ENCODE measurements at regions not wholly inside any gene's neighbourhood (a gene's known extent, or its start where the extent isn't known, plus 50 kb on each side); places are given as distances from the start of the nearest gene placed in this dataset.
"Not testable (repeated sequence)": the region's sequence is repeated elsewhere in the genome, so short reads cannot be mapped to it uniquely, and the experiment has no call there.

- not testable (repeated sequence) for DNase-seq (ENCODE audit: low read depth in 2 of 2)
Observed at GRCh38 chr9:106501210-106501609, 361.8 kb upstream of the ZNF462 start.

- no peak for DNase-seq (ENCODE audit: low read depth in 2 of 2)
Observed at GRCh38 chr9:106502930-106503329, 360.0 kb upstream of the ZNF462 start.

- DNase-seq (ENCODE audit: low read depth in 2 of 2): no peak
Observed at GRCh38 chr9:106503759-106504158, 359.2 kb upstream of the ZNF462 start.

DNA sequence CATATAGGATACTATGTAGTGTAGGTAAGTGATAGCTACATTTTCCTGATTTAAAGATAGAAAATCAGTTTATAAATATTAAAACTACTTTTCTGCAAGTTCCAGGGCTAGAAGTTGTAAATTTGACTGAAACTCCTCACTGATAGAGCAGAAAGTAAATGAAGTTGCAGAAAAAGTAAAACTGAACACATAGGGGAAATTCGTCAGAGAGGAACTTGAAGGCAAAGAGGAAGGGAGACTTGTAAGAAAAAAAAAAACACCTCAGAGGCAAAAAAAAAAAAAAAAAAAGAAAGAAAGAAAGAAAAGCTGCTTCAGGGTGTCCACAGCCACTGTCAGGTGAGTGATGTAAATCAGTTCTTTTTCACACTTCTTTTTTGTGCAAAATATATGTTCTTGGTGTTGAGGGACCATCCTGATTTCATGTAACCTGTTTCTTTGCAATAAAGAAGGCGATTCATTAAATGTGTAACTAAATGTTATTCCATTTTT lies 336.2 kb upstream of the ZNF462 start:
- DNase-seq (ENCODE audit: low read depth in 2 of 2): no peak

DNA sequence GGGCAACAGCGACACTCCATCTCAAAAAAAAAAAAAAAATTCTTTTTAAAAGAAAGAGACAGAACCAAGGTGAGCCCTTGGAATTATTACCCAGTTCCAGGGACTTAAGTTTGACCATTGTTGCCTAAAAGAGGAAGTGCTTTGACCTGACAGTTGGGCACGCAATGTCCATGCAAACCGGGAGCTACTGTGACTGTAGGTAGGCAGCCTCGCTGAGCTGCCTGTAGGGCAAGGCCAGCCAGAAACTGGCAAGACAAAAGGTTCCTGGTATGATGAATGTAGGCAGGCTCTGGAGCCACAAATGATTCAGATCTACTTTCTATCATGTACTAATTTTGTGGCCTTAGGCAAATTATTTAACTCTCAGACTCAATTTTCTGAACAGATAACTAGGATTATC lies 334.8 kb upstream of the ZNF462 start:
- DNase-seq (ENCODE audit: low read depth in 2 of 2): no peak

DNA sequence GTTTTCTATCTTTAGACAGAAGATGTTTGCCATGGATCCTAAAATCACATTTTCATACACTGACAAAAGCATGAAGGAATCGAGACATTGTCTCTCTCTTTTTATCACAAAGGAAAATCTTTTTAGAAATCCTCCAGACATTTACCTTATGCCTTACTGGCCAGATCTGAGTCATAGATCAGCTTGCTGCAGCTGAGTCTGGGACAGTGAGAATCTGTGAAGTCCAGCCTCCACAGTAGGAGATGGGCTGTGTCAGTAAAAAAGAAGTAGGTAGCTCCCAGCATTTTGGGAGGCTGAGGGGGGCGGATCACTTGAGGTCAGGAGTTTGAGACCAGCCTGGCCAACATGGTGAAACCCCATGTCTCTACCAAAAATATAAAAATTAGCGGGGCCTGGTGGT lies 333.4 kb upstream of the ZNF462 start:
- no peak for DNase-seq (ENCODE audit: low read depth in 2 of 2)

GRCh38 chr9:106531491-106531890 lies 331.5 kb upstream of the ZNF462 start:
- no peak for DNase-seq (ENCODE audit: low read depth in 2 of 2)

DNA sequence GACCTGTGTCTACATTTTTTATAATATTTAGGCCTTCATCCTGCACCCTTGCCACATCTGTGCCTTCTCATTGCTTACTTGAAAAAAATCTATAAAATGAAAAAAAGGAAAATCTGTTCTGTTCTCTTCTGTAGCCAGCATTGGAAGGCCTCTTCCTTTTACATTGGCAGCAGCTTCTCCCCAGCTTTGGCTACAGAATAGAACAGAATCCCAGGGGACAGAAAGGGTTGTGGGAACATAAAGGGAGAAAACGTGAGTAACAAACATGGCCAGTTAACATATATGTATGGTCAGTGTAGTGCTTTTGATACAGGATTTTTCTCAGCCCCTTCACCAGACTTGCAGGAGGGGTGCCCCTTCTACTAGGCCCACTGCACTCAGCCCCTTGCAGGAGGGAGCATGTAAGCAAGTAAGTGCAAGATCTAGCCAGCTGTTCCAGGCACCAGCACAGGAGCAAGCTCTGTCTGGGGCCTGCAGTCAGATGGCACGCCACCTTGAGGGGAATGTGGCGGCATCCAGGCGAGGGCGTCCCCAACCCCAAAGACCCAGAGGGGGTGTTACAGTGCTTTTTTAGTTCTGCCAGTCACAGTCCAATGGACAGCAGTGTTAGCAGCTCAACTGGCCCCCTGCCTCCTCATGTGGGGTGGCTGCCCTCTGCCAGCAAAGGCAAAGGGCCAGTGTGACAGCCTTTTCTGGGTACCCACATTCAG lies 330.5 kb upstream of the ZNF462 start:
- no peak for DNase-seq (ENCODE audit: low read depth in 2 of 2)

GRCh38 chr9:106534800-106535199 lies 328.2 kb upstream of the ZNF462 start:
- DNase-seq (ENCODE audit: low read depth in 2 of 2): no peak

DNA sequence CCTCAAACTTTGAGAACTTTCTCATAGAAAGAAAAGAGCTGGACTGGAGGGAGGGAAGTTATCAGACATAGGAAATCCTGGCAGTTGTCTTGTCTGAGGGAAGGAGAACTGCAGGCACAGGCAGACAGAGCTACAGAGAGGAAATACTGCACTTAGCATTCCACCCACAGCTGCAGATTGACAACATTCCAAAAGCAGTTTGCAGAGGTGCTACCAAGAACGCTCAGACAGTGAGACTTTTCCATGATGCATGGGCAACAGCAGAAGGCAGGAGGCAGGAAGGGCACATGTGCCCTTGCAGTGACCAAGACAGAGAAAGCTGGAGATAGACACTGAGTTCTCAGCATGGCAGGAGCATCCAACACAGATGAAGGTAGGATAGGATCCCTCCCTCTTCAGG lies 327.5 kb upstream of the ZNF462 start:
- DNase-seq (ENCODE audit: low read depth in 2 of 2): no peak

GRCh38 chr9:106557996-106558667 lies 304.8 kb upstream of the ZNF462 start:
- DNase-seq (ENCODE audit: low read depth in 2 of 2): no peak

DNA sequence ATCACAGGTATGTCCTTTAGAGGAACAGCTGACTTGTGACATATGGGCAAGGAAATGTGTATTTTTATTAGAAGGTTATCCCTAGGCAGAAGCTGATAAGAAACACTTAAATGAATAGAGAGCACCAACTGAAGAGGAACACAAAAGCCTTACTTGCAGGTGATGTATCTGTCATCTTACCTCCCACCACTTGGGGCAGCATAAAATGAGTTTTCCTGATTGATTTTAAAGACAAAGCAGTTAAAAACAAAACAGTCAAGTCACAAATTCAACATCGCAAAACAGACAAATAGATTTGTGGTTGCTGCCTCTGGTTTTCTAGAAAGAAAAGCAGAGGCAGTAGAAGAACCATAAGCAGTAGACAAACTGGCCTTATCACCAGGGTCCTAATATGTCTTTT lies 302.4 kb upstream of the ZNF462 start:
- no peak for DNase-seq (ENCODE audit: low read depth in 2 of 2)

DNA sequence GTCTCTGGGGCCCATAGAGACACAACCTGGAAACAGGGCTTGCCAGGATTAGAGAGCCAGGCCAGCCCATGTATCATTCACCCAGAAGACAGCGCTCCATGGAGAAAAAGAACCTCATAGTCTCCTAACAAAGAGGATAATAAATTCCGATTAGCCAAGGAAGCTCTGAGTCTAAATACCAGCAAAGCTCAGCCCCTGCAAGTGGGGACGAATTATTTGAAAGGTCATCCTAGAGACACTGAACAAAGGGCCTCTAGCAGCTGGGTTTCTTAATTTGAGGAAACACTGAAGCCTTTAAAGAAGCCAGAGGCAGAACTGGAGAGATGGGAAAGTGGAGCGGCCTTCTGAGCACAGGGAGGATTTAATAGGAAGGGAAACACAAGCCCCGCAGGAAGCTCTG lies 287.1 kb upstream of the ZNF462 start:
- no peak for DNase-seq (ENCODE audit: low read depth in 2 of 2)

DNA sequence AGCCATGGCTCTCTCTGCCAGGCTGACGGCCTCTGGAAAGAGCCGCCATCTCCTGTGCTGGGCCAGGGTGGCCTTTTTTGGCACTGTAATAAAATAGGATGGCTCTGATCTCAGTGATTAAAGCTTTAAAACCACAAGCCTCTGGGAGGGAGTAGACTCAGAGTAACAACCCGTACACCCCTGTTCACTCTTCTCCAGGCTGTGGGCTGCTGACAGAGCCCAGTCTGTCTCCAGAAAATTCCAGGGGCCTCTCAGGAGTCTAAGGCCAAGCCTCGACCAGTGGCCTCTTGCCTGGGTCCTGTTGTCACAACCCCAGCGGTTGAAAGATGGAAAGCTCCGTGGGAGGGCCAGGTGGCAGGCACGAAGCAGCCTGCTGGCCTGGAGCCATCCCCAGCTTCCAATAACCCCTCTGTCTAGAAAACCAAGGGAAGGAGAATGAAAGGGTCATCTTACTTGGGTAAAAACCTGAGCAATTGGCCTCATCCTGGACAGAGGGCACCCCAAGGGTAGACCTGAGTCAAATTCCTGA lies 286.7 kb upstream of the ZNF462 start:
- no peak for DNase-seq (ENCODE audit: low read depth in 2 of 2)

DNA sequence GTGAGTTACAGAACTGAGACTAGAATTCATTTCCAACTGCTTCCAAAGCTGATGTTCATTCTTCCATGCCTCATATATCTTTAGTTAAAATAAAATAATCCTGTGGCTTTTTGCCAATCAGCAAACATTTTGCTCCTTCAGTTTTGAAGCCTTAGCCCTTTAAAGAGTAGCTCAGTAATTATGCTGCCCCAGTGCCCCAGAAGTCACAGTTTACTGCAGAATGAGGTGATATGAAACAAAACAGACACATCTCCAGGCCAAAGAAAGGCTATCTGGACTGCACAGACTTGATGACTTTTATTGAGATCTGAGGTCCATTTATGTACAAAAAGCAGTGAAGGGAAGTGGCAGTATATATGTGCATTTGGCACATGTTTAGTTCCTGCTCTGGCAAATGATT lies 285.8 kb upstream of the ZNF462 start:
- no peak for DNase-seq (ENCODE audit: low read depth in 2 of 2)

DNA sequence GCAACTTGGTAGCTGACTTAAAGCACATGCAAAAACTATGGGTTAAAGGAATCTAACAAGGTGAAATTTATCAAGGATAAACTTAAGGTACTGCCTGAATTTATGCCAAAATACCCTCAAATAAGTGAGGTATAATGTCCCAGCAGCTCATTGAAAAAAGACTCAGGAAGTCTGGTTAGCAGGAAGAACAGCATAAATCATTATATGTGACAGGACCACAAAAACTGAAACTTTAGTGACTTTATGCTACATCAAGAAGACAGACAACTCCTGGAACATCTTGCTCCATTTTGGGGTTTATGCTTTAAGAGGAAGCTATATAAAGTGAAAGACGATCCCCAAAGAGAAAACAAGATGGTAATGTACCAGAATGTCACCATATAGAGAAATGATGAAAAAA lies 282.4 kb upstream of the ZNF462 start:
- no peak for DNase-seq (ENCODE audit: low read depth in 2 of 2)

- DNase-seq (ENCODE audit: low read depth in 2 of 2): no peak
Observed at GRCh38 chr9:106581973-106582372, 281.0 kb upstream of the ZNF462 start.

- no peak for DNase-seq (ENCODE audit: low read depth in 2 of 2)
Observed at GRCh38 chr9:106583751-106584150, 279.2 kb upstream of the ZNF462 start.

DNA sequence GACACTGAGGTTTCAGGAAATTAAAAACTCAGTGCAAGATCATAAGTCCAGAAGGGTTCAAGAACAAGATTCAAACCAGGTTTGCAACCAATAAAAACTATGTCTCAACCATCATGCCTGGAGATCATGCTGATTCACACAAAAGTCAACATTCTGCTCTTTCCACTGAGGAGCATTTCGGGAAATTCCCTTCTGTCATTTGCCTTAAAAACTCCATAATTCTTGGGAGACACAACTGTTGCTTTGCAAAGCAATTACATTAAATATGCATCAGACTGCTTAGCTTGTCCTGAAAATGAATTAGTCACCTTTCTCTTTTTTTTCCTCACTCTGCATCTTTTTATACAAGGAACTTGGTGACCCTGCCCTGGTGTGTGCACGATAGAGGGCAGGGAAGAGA lies 275.9 kb upstream of the ZNF462 start:
- DNase-seq (ENCODE audit: low read depth in 2 of 2): no peak

DNA sequence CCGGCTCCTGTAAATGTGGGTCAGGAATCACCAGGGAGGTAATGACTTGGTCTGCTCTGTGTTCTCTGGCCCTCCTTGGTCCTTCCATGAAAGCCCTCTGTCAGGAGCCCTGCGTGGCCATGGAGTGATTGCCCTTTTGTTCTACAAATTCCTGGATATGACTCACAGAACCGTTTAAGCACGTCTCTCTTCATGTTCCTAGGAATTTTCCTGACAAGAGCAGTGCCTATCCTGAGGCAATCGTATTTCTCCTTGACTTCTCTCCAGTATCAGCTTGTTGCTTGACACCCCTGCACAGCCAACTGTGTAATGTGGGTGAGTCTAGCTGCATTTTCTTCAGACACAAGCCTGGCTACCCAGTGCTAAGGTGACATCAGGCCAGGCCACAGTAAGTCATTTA lies 274.3 kb upstream of the ZNF462 start:
- DNase-seq (ENCODE audit: low read depth in 2 of 2): no peak

- DNase-seq (ENCODE audit: low read depth in 2 of 2): no peak
Observed at GRCh38 chr9:106590759-106591505, 272.0 kb upstream of the ZNF462 start.

DNA sequence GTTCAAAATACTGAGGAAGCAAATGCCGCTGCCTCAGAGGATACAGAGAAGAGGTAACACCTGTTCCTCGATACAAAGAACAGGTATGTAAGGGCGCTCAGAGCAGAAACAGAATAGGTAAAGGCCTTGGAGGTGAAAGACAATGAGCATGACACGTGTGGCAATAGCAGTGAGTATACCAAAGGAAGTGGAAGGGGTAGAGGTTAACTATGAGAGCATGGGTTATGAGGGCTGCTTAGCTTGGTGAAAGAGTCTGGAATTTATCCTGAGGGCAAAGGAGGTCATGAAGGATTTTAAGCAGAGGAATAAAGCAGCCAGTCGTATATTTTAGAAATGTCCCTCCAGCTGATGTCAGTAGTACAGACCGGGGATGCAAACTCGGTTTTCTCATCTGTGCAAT lies 269.8 kb upstream of the ZNF462 start:
- no peak for DNase-seq (ENCODE audit: low read depth in 2 of 2)

DNA sequence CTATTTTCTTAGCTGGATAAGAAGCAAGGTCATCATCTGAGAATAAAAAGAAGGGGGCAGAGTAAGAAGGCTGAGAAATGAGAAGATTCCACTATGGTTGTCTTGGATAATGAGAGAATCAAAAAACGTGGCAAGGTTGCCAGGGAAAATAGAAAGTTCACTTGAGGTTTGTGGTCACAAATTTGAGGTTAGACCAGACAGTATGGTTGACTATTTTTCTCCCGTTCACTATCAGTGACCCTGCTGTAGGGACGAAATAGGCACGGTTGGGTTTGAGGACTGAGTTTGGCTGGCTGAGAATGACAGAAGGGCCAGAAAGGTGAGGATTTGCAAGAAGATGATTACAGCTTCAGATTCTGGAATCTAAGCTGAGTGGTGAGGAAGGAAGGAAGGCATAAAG lies 266.0 kb upstream of the ZNF462 start:
- no peak for DNase-seq (ENCODE audit: low read depth in 2 of 2)
